ENCODE measurements at regions not wholly inside any gene's neighbourhood (a gene's known extent, or its start where the extent isn't known, plus 50 kb on each side); places are given as distances from the start of the nearest gene placed in this dataset.

GRCh38 chr1:244297087-244297486, 154.6 kb downstream of the ADSS2 start:
- no peak for TF ChIP-seq CTCF (IDR thresholded peaks at IDR 0.05; ENCODE audit: low read depth, low read length, poor library complexity, severe bottlenecking)
- TF ChIP-seq EZH2phosphoT487 (IDR thresholded peaks at IDR 0.05; ENCODE audit: borderline replicate concordance, low read length): no peak
